22Rv1 (cell line): ENCODE measurements at regions not wholly inside any gene's neighbourhood (a gene's known extent, or its start where the extent isn't known, plus 50 kb on each side); places are given as distances from the start of the nearest gene placed in this dataset.

ENCODE experiments used
- H3K27ac ChIP-seq: fragments of 450-650 bp; 2 replicates; pipeline ENCODE4 v1.5.1; 2017
- ZFX ChIP-seq: fragments of 450-650 bp; IDR thresholded peaks from 2 replicates; pipeline ENCODE4 v1.6.1; 2017; ENCODE audit warnings: antibody characterized with exemption, borderline replicate concordance
- TF ChIP-seq, protein P1 (sequence below): fragments of 450-650 bp; IDR thresholded peaks from 2 replicates; pipeline ENCODE4 v1.5.1; 2017; ENCODE audit warnings: mild to moderate bottlenecking

DNA sequence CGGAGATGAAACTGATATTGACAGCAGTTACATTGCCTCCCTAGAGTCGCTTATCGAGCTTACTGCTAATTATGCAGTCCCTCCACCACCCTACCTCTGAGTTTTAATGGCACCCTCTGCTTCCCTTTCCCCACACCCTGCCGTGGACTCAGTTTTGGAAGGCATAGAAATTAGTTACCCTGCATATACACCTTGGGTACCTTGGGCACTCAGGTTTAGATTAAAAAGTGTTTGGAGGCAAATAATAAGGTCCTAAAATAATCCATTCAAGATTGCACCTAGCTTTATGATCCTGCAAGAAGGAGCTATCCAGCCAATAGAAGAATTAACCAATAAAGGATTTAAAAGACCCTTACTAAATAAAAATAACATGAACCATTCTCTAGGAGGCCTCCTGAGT, 117.8 kb upstream of the AGBL1 start:
- H3K27ac ChIP-seq = no peak overlapping the region
- TF ChIP-seq ZFX = no peak
- TF ChIP-seq, protein P1, sequence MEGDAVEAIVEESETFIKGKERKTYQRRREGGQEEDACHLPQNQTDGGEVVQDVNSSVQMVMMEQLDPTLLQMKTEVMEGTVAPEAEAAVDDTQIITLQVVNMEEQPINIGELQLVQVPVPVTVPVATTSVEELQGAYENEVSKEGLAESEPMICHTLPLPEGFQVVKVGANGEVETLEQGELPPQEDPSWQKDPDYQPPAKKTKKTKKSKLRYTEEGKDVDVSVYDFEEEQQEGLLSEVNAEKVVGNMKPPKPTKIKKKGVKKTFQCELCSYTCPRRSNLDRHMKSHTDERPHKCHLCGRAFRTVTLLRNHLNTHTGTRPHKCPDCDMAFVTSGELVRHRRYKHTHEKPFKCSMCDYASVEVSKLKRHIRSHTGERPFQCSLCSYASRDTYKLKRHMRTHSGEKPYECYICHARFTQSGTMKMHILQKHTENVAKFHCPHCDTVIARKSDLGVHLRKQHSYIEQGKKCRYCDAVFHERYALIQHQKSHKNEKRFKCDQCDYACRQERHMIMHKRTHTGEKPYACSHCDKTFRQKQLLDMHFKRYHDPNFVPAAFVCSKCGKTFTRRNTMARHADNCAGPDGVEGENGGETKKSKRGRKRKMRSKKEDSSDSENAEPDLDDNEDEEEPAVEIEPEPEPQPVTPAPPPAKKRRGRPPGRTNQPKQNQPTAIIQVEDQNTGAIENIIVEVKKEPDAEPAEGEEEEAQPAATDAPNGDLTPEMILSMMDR = no peak

DNA sequence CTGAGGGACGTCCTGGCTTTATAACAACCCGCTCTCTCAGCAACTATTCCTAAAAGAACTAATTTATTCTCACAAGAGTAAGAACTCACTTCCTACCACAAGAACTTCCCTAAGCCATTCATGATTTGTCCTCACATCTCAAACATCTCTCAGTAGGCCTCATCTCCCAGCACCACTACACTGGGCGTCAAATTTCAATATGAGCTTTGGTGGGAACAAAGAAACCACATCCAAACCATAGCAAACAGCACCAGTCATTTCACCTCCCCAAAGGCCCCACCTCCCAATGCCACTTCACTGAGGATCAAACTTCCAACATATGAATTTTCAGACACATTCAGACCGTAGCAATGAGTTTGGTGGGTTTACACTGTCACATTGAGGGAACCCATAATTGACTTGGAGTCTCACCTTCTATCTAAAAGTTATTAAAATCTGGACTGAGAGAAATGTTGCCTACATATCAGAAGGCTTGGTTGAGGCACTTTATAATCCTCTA, 116.4 kb upstream of the AGBL1 start:
- TF ChIP-seq, protein P1 = no peak
- TF ChIP-seq ZFX = no peak

DNA sequence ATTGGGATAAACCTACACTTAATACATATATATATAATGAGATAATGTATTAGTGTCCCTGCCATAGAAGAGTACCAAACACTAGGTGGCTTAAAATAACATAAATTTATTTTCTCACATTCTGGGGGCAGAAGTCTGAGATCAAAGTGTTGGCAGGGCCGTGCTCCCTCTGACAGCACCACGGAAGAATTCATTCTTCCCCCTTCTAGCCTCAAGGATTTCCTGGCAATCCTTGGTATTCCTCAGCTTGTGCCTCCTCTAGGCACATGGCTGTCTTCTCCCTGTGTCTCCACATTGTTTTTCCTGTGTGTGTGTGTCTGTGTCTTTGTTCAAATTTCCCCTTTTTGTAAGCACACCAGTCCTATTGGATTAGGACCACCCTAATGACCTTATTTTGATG, 115.2 kb upstream of the AGBL1 start:
- H3K27ac ChIP-seq = no peak overlapping the region
- TF ChIP-seq ZFX = no peak
- TF ChIP-seq, protein P1 = no peak

More for the DNA sequence above, 116.4 kb upstream of the AGBL1 start:
- H3K27ac ChIP-seq = no peak overlapping the region

DNA sequence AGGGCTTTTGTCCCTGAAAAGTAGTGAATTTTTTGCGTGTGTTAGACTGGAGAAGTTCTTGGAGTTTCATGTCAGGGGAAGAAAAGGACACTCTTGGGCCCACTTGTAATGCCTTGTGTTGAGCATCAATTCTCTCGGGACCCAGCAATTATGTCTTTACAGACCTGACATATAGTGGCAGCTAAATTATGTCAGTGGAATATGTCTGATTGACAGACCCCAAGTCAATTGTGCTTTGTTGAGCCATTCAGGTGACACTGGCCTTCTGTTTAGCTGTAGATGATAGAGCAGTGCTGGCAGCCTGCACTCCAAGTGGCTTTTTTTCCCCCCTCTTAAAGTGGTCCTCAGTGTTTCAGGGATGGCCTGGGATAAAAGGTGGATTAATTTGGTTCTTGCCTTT, 112.1 kb upstream of the AGBL1 start:
- TF ChIP-seq, protein P1 = no peak
- TF ChIP-seq ZFX = no peak

DNA sequence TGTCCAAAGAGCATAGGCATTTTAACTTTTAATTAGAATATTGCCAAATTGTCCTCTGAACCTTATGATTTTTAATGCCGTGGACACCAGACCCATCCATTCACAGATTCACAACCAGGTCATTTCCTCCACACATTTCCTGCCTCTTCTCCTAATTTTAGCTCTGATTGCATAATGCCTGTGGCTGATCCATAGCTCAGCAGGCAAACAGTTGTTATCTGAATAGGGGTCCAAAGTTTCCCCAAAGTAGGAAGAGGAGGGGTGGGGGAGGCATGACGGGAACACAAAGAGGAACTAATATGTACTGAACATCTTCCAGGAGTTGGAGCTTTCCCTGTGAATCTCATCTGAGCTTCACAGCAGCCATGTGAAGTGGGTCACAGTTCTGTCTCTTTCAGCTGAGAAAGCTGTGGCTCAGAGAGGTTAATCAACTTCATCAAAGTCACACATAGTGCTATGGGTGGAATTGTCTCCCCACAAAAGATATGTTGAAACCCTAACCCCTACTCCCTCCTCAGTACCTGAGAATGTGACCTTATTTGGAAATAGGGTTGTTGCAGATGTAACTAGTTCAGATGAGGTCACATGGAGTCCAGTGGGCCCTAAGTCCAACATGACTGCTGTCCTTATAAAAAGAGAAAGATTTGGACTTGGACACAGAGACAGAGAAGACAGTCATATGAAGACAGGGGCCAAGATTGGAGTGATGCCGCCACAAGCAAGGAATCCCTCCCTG, 106.7 kb upstream of the AGBL1 start:
- TF ChIP-seq, protein P1 = no peak
- TF ChIP-seq ZFX = no peak
- H3K27ac ChIP-seq = no peak overlapping the region

More for the DNA sequence above, 112.1 kb upstream of the AGBL1 start:
- no peak overlapping the region for H3K27ac ChIP-seq

DNA sequence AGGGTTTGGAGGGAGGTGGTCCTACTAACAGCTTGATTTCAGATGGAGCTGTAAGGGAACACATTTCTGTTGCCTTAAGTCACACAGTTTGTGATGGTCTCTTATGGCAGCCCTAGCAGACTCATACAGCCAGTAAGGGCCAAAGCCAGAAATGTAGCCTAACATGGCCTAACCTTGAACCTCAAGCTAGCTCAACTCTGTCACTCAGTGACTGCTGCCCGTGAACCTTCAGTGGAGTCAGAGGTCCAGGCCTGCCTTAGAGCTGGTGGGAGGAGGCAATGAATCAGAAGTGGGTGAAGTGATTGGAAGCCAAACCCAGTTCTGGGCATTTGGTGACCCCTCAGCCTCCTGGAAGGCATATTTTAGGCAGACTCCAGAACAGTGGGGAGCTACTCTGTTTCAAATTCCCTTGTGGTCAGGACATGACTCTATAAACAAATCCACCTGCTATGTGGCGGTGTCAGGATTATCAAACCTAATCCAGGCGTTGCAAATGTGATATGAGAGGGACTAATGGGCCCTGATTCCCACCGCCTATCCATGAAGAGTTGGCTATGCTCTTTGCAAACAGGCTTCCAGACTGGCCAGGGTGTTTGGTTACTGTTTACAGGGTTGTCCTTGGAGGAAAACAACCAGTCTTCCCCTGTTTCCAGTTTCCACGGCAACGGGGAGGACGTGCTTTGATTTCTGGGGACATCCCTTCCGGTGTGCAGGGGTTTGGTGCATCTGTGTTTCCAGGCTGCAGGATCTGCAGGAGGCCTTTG, 105.9 kb upstream of the AGBL1 start:
- no peak overlapping the region for H3K27ac ChIP-seq
- TF ChIP-seq, protein P1 = no peak
- TF ChIP-seq ZFX = no peak

DNA sequence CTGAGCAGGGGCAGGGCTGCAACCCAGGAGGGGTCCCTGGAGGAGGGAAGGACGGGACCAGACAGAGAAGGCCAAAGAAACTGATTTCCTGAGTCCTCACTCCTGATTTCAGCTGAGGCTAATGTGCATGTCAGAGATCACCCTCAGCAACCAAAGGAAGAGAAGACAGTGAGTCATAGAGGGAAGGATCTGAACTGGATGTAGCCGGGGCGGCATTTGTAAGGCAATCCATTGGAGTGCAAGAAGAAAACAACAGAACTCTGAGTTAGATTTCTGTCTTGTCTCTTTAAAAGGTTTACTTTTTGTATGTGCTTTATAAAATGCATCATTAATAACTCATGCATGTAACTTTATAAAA, 105.3 kb upstream of the AGBL1 start:
- TF ChIP-seq, protein P1 = no peak
- TF ChIP-seq ZFX = no peak
- no peak overlapping the region for H3K27ac ChIP-seq
